SK-N-SH treated with all-trans-retinoic acid at 6 μM for 48 hours (cell line): ENCODE measurements at regions not wholly inside any gene's neighbourhood (a gene's known extent, or its start where the extent isn't known, plus 50 kb on each side); places are given as distances from the start of the nearest gene placed in this dataset.

Experiments used
- ATAC-seq: fragments of 200-7000 bp; cut with Tn5 transposase; 3 replicates; pipeline ENCODE4 v1.9.1; 2020; ENCODE audit warnings: mild to moderate bottlenecking, moderate library complexity
- ARNTL ChIP-seq: fragments of 450-650 bp; formaldehyde crosslinking; IDR thresholded peaks from 2 replicates; pipeline ENCODE4 v1.5.0; 2020; ENCODE audit warnings: low read depth, mild to moderate bottlenecking, moderate library complexity, borderline replicate concordance
- BACH2 ChIP-seq: fragments of 250-450 bp; sonication (Bioruptor Pico); IDR thresholded peaks from 2 replicates; pipeline ENCODE4 v1.9.0; 2021; ENCODE audit warnings: mild to moderate bottlenecking, borderline replicate concordance
- CSDC2 ChIP-seq: fragments of 250-450 bp; sonication (Bioruptor Pico); IDR thresholded peaks from 2 replicates; pipeline ENCODE4 v1.5.0; 2020; ENCODE audit warnings: mild to moderate bottlenecking, moderate library complexity
- ESRRG ChIP-seq: fragments of 250-450 bp; sonication (Bioruptor Pico); IDR thresholded peaks from 2 replicates; pipeline ENCODE4 v1.6.1; 2021; ENCODE audit warnings: mild to moderate bottlenecking
- OSR1 ChIP-seq: fragments of 250-450 bp; sonication (Bioruptor Pico); IDR thresholded peaks from 2 replicates; pipeline ENCODE4 v1.8.0; 2022; ENCODE audit warnings: moderate library complexity, mild to moderate bottlenecking, inconsistent platforms
- PPARA ChIP-seq: fragments of 250-450 bp; sonication (Bioruptor Pico); IDR thresholded peaks from 2 replicates; pipeline ENCODE4 v1.5.0; 2020; ENCODE audit warnings: mild to moderate bottlenecking, borderline replicate concordance
- RARB ChIP-seq: fragments of 250-450 bp; sonication (Bioruptor Pico); IDR thresholded peaks from 2 replicates; pipeline ENCODE4 v1.8.0; 2021; ENCODE audit warnings: mild to moderate bottlenecking, moderate library complexity
- SNAI2 ChIP-seq: fragments of 250-450 bp; sonication (Bioruptor Pico); IDR thresholded peaks from 2 replicates; pipeline ENCODE4 v1.5.0; 2020; ENCODE audit warnings: mild to moderate bottlenecking, moderate library complexity
- TCF4 ChIP-seq: fragments of 250-450 bp; sonication (Bioruptor Pico); IDR thresholded peaks from 2 replicates; pipeline ENCODE4 v1.8.0; 2021; ENCODE audit warnings: mild to moderate bottlenecking, moderate library complexity, borderline replicate concordance
- TOX ChIP-seq: fragments of 250-450 bp; sonication (Bioruptor Pico); IDR thresholded peaks from 2 replicates; pipeline ENCODE4 v1.8.0; 2021; ENCODE audit warnings: mild to moderate bottlenecking, moderate library complexity, borderline replicate concordance
- ZC3H10 ChIP-seq: fragments of 250-450 bp; sonication (Bioruptor Pico); IDR thresholded peaks from 2 replicates; pipeline ENCODE4 v1.5.1; 2021; ENCODE audit warnings: mild to moderate bottlenecking, moderate library complexity
- ZFP3 ChIP-seq: fragments of 250-450 bp; sonication (Bioruptor Pico); IDR thresholded peaks from 2 replicates; pipeline ENCODE4 v1.5.0; 2020; ENCODE audit warnings: mild to moderate bottlenecking, moderate library complexity
- ZFP30 ChIP-seq: fragments of 450-650 bp; formaldehyde crosslinking; IDR thresholded peaks from 2 replicates; pipeline ENCODE4 v1.5.0; 2022; ENCODE audit warnings: mild to moderate bottlenecking, moderate library complexity
- ZNF565 ChIP-seq: fragments of 450-650 bp; formaldehyde crosslinking; conservative IDR thresholded peaks from 2 replicates; pipeline ENCODE4 v1.5.0; 2020; ENCODE audit warnings: low read depth, mild to moderate bottlenecking, moderate library complexity
- ZNF70 ChIP-seq: fragments of 450-650 bp; formaldehyde crosslinking; IDR thresholded peaks from 2 replicates; pipeline ENCODE4 v1.5.0; 2020; ENCODE audit warnings: mild to moderate bottlenecking, moderate library complexity
- ZNF8 ChIP-seq: fragments of 450-650 bp; formaldehyde crosslinking; IDR thresholded peaks from 2 replicates; pipeline ENCODE4 v1.5.0; 2020; ENCODE audit warnings: mild to moderate bottlenecking, moderate library complexity
- TF ChIP-seq, protein P1 (sequence below): fragments of 250-450 bp; sonication (Bioruptor Pico); IDR thresholded peaks from 2 replicates; pipeline ENCODE4 v1.5.1; 2020; ENCODE audit warnings: low read depth, mild to moderate bottlenecking, moderate library complexity
- TF ChIP-seq, protein P2 (sequence below): fragments of 250-450 bp; sonication (Bioruptor Pico); IDR thresholded peaks from 2 replicates; pipeline ENCODE4 v1.5.1; 2021; ENCODE audit warnings: mild to moderate bottlenecking, moderate library complexity
- TF ChIP-seq, protein P3 (sequence below): fragments of 250-450 bp; sonication (Bioruptor Pico); IDR thresholded peaks from 2 replicates; pipeline ENCODE4 v1.8.0; 2021; ENCODE audit warnings: low read depth, mild to moderate bottlenecking, moderate library complexity, borderline replicate concordance
- TF ChIP-seq, protein P4 (sequence below): fragments of 250-450 bp; sonication (Bioruptor Pico); IDR thresholded peaks from 2 replicates; pipeline ENCODE4 v1.5.0; 2020; ENCODE audit warnings: mild to moderate bottlenecking, moderate library complexity

DNA sequence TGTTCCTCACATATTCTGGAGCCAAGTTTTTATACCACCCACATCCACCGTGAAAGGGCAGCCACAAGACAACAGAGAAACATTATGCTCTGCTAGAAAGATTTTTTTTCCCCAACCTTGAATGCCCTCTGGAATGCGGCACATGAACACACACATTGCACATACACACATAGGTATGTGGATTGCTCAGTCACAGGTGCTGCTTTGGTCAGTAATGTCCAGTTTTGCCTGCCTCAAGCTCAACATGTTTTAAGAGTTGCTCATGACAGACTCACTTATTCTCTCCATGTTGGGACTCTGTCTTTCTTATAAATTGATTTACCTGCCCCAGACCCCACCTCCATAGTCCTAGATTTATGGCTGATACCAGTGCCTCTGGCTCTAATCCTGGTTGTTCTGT is 138.0 kb upstream of the ASTN2 start:
- no peak for ATAC-seq
- TF ChIP-seq, protein P1, sequence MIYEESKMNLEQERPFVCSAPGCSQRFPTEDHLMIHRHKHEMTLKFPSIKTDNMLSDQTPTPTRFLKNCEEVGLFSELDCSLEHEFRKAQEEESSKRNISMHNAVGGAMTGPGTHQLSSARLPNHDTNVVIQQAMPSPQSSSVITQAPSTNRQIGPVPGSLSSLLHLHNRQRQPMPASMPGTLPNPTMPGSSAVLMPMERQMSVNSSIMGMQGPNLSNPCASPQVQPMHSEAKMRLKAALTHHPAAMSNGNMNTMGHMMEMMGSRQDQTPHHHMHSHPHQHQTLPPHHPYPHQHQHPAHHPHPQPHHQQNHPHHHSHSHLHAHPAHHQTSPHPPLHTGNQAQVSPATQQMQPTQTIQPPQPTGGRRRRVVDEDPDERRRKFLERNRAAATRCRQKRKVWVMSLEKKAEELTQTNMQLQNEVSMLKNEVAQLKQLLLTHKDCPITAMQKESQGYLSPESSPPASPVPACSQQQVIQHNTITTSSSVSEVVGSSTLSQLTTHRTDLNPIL, result no peak
- no peak for TF ChIP-seq ZNF8 (CRISPR knock-in tag)
- no peak for TF ChIP-seq ZNF70
- TF ChIP-seq ZNF565 (CRISPR knock-in tag), result no peak
- no peak for TF ChIP-seq TOX (CRISPR knock-in tag)
- no peak for TF ChIP-seq RARB (CRISPR knock-in tag)
- no peak for TF ChIP-seq BACH2 (CRISPR knock-in tag)

DNA sequence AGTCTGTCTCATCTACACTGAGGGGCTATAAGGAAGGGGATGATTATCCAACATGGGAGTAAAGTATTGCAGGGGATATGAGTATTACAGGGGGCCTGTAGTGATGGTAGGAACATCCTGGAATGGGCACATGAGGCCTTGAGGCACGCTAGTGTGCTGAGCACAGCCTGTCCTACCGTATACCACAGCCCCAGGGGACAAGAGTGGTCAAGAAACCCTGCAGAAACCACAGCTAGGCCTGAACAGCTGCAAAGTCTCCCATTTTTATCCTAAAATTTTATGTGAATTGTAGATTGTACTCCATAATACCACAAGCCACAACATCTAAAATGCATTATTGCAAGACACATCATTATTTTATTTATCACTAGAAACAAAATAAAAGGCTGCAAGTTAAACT is 136.3 kb upstream of the ASTN2 start:
- TF ChIP-seq ZFP3 (CRISPR knock-in tag) (no peak), ZNF8 (CRISPR knock-in tag) (no peak)
- TF ChIP-seq, protein P1, result no peak
- TF ChIP-seq, protein P2, sequence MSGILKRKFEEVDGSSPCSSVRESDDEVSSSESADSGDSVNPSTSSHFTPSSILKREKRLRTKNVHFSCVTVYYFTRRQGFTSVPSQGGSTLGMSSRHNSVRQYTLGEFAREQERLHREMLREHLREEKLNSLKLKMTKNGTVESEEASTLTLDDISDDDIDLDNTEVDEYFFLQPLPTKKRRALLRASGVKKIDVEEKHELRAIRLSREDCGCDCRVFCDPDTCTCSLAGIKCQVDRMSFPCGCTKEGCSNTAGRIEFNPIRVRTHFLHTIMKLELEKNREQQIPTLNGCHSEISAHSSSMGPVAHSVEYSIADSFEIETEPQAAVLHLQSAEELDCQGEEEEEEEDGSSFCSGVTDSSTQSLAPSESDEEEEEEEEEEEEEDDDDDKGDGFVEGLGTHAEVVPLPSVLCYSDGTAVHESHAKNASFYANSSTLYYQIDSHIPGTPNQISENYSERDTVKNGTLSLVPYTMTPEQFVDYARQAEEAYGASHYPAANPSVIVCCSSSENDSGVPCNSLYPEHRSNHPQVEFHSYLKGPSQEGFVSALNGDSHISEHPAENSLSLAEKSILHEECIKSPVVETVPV, result no peak
- TF ChIP-seq, protein P3, sequence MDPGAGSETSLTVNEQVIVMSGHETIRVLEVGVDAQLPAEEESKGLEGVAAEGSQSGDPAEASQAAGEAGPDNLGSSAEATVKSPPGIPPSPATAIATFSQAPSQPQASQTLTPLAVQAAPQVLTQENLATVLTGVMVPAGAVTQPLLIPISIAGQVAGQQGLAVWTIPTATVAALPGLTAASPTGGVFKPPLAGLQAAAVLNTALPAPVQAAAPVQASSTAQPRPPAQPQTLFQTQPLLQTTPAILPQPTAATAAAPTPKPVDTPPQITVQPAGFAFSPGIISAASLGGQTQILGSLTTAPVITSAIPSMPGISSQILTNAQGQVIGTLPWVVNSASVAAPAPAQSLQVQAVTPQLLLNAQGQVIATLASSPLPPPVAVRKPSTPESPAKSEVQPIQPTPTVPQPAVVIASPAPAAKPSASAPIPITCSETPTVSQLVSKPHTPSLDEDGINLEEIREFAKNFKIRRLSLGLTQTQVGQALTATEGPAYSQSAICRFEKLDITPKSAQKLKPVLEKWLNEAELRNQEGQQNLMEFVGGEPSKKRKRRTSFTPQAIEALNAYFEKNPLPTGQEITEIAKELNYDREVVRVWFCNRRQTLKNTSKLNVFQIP (CRISPR knock-in tag), result no peak
- no peak for ATAC-seq

DNA sequence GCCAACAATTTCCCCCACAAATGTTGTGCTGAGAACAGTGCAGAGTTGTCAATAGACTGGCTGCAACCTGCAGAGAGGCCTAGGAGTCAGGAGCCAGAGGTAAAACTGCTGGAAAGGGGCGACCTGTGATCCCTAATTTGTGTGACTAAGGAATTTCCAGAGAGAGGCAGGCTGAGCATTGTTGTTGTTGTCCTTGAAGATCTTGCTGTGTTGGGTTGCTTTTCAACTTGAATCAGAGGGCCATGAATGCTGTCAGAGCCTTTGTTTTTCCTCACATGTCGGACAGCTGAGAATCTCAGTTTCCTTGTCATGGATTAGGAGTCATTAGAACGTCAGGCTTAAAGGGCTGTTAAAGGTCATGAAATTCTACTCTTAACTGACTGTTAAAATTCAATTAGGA is 134.6 kb upstream of the ASTN2 start:
- ATAC-seq, result no peak
- TF ChIP-seq, protein P1, result no peak
- TF ChIP-seq ZFP30 (no peak), SNAI2 (no peak), ARNTL (CRISPR knock-in tag) (no peak), ZFP3 (CRISPR knock-in tag) (no peak)
- TF ChIP-seq, protein P2, result no peak

DNA sequence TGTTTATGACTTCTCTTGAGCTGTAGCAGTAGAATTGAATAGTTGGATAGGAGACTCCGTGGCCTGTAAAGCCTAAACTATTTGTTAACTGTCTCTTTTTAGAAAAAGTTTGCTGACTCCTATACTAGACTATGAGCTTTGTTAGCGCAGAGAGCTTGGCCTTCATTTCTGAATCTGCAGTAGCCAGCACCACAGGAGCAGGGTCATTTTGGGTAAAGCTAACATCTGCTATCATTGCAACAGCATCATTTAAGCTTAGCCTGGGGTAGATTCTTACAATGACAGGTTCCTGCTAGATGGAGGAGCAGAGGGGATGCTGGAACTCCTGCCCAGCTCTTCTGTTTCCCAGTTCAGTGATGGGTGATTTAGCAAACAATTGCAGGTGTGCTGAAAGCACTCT is 133.7 kb upstream of the ASTN2 start:
- no peak for ATAC-seq
- TF ChIP-seq ZC3H10 (CRISPR knock-in tag) (no peak), BACH2 (CRISPR knock-in tag) (no peak), CSDC2 (no peak)

DNA sequence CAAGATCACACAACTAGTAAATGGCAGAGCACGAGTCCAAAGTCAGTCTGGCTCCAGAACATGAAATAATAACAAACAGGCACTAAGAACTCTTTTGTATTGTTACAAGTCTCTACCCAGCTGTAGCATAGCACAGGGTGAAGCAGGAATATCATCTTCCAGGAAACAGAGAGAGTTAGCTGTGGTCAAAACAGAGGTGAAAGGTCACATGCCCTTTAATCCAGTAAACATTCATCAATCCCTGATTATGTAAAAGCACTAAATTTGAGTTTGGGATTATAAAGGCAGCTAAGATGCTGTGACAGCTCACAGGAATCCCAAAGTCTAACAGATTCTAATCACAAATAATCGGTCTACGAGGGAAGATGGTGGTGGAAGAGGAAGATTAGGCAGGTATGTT is 133.0 kb upstream of the ASTN2 start:
- ATAC-seq, result no peak
- TF ChIP-seq, protein P2, result no peak
- TF ChIP-seq ZNF565 (CRISPR knock-in tag), result no peak
- no peak for TF ChIP-seq ESRRG
- no peak for TF ChIP-seq ZFP30
- TF ChIP-seq SNAI2, result no peak
- TF ChIP-seq, protein P4, sequence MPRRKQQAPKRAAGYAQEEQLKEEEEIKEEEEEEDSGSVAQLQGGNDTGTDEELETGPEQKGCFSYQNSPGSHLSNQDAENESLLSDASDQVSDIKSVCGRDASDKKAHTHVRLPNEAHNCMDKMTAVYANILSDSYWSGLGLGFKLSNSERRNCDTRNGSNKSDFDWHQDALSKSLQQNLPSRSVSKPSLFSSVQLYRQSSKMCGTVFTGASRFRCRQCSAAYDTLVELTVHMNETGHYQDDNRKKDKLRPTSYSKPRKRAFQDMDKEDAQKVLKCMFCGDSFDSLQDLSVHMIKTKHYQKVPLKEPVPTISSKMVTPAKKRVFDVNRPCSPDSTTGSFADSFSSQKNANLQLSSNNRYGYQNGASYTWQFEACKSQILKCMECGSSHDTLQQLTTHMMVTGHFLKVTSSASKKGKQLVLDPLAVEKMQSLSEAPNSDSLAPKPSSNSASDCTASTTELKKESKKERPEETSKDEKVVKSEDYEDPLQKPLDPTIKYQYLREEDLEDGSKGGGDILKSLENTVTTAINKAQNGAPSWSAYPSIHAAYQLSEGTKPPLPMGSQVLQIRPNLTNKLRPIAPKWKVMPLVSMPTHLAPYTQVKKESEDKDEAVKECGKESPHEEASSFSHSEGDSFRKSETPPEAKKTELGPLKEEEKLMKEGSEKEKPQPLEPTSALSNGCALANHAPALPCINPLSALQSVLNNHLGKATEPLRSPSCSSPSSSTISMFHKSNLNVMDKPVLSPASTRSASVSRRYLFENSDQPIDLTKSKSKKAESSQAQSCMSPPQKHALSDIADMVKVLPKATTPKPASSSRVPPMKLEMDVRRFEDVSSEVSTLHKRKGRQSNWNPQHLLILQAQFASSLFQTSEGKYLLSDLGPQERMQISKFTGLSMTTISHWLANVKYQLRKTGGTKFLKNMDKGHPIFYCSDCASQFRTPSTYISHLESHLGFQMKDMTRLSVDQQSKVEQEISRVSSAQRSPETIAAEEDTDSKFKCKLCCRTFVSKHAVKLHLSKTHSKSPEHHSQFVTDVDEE (CRISPR knock-in tag), result no peak
- TF ChIP-seq TCF4 (CRISPR knock-in tag), result no peak
- TF ChIP-seq BACH2 (CRISPR knock-in tag), result no peak
- TF ChIP-seq CSDC2, result no peak
- no peak for TF ChIP-seq ZC3H10 (CRISPR knock-in tag)
- TF ChIP-seq OSR1, result no peak
- TF ChIP-seq, protein P1, result no peak
- no peak for TF ChIP-seq ZNF8 (CRISPR knock-in tag)
- no peak for TF ChIP-seq PPARA (CRISPR knock-in tag)
